Choroid plexus epithelial cell (primary cell): ENCODE measurements at regions not wholly inside any gene's neighbourhood (a gene's known extent, or its start where the extent isn't known, plus 50 kb on each side); places are given as distances from the start of the nearest gene placed in this dataset.

Experiments
- DNase-seq: peaks from one replicate; pipeline ENCODE4 v3.0.0-alpha.2; 2010; ENCODE audit warnings: low read depth
- H3K4me3 ChIP-seq: 2 replicates; pipeline ENCODE4 v1.5.1; 2011; ENCODE audit warnings: low read depth, mild to moderate bottlenecking, control low read depth, low read length, moderate library complexity
- CTCF ChIP-seq: conservative IDR thresholded peaks from 2 replicates; pipeline ENCODE4 v1.5.1; 2011; ENCODE audit warnings: low read depth, mild to moderate bottlenecking, control low read depth, inconsistent platforms, low read length, moderate library complexity

- no peak for DNase-seq
- no peak overlapping the region for H3K4me3 ChIP-seq
- TF ChIP-seq CTCF = no peak
These were observed 493.9 kb upstream of the TBX3 start for GRCh38 chr12:115177899-115178298.

GRCh38 chr12:115176741-115177400 is 492.9 kb upstream of the TBX3 start:
- H3K4me3 ChIP-seq = no peak overlapping the region
- TF ChIP-seq CTCF = no peak
- peak; percentile 73 for DNase-seq

GRCh38 chr12:115174920-115175319 is 490.9 kb upstream of the TBX3 start:
- TF ChIP-seq CTCF = no peak
- H3K4me3 ChIP-seq = no peak overlapping the region
- DNase-seq = no peak

DNA sequence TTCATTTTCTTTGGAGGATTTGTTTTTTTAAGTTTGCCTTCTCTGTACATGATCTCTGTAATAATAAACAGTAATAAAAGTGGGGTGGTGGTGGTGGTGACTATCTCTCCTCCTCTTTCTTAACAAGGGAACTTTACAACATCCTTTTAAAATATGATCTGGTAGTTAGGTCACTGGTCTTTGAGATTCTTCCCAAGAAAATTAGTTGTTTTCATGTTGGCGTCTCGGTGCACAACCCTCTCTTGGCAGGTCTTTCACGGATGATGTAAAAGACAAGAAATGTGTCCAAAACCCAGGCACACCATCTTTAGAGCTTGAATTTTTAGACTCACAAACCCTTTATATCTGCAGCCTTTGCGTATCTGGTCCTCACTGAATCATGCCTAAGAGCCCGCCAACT is 488.5 kb upstream of the TBX3 start:
- no peak overlapping the region for H3K4me3 ChIP-seq
- TF ChIP-seq CTCF = no peak
- DNase-seq = peak; percentile 15

GRCh38 chr12:115169981-115170380 is 486.0 kb upstream of the TBX3 start:
- no peak overlapping the region for H3K4me3 ChIP-seq
- no peak for DNase-seq
- TF ChIP-seq CTCF = no peak

DNA sequence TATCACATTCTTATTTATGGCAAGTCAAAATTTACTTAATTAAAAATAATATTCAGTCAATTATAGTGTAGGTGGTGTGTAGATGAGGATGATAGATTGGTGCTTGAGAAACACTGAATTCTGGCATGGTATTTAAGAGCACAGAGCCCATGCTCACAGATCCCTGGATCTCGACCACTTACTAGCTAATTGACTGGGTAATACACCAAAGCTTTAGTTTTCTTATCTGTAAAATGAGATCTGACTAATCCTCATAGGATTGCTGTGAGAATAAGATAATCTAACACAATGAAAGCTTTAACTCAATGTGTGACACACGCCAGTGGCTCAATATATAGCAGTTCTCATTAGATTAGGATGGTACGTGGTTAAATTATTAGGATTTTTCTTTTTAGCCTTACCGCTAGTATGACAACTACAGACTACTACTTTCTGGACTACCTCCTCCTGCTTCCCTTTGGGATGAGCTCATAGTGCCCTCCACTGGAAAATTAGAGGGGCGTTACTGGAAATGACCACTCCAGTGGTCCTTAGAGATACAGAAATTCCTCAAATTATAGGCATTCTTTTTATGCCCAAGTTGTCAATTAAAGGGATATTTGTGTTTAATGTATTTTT is 482.8 kb upstream of the TBX3 start:
- peak; percentile 70 for DNase-seq
- peak; percentile 55 for TF ChIP-seq CTCF
- H3K4me3 ChIP-seq = no peak overlapping the region

GRCh38 chr12:115163710-115164109 is 479.7 kb upstream of the TBX3 start:
- DNase-seq = no peak
- no peak for TF ChIP-seq CTCF
- H3K4me3 ChIP-seq = no peak overlapping the region
